Stimulated activated CD4-positive, alpha-beta T cell treated with anti-CD3 and anti-CD28 coated beads, TNF-alpha, amount 100 ng/mL, for 1 hour (primary cell): ENCODE measurements at regions not wholly inside any gene's neighbourhood (a gene's known extent, or its start where the extent isn't known, plus 50 kb on each side); places are given as distances from the start of the nearest gene placed in this dataset.
"Not testable (repeated sequence)": the region's sequence is repeated elsewhere in the genome, so short reads cannot be mapped to it uniquely, and the experiment has no call there.

Experiments used
- DNase-seq, 3 donors: peaks; one replicate each; pipeline ENCODE4 v3.0.0-alpha.2; 2020; ENCODE audit warnings: low read depth in 3 of 3, low spot score in 1 of 3

DNA sequence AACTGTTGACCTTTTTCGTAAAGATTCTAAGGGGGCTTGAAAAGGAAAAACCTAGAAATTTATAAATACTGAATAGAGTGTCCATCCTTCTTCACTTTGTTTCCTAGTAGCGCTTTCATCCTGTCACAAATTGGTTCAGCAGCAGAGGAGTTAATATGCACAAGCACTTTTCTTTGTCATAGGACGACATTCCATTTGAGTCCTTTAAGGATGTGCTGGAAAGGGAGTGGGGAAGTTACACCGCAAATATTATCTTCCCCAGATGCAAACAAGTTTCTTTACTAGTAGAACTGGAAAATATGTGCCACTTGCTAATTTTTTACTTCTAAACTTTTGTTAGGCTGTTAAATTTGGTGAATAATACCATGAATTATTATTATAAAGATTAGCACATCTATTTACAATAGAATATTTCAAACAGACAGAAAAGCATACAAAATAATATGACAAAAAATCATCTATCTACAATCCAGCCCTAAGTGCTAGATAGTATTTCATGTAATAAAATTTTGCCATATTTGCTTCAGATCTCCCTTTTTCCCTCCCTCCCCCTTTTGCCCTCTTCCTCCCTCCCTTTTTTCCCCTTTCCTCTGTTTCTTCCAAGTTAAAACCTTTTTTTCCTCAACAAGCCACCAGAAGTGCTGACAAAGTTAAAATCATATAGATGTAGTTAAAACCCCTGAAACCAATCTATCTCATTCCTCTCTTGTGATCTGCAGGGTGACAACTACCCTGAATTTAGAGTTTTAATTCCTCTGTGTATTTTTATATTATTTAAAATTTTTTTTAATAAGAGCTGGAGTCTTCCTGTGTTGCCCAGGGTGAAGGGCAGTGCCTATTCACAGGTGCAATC, 50.5 kb upstream of the MAP4K3 start:
- no peak for DNase-seq

DNA sequence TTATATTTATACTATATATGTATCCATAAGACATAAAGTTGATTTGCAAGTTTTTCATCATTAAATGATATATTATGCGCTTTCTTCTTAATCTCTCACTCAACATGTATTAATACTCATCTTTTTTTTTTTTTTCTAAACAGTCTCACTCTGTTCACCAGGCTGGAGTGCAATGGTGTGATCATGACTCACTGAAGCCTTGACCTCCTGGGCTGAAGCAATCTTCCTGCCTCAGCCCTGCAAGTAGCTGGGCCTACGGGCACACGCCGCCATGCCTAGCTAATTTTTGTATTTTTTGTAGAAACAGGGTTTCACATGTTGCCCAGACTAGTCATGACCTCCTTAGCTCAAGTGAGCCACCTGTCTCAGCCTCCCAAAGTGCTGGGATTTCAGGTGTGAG, 51.4 kb upstream of the MAP4K3 start:
- DNase-seq, result no peak

DNA sequence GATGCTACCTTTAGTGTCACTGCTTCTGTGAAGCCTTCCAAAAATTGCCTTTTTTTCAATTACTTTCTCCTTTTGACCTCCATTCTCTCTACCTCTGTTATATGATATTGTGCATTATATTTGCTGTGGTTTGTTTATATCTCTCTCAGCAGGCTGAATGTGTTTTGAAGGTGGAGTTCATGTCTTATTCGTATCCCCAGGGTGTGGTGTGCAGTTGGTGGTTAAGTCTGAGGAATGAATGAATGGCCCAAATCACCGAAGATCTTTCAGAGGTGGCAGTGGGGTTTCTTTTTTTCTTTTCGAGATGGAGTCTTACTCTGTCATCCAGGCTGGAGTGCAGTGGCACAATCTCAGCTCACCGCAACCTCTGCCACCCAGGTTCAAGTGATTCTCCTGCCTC, 53.5 kb upstream of the MAP4K3 start:
- DNase-seq, result no peak

DNA sequence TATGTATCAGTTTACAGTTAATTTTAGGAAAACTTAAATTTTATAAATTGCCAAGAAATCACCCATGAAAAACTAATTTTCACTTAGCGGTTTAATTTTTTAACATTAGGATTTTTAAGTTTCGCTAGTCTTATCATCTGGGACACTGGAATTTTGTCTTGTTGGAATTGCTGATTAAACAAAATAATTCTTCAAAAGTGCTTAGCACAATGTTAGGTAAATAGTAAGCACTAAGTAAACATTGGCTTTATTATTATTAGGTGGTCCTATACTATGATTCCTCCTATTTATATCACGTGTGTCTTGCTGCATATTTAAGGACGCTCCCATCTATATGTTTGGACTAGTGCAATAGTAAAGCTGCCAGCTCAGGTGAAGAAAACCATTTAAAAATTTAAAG, 54.6 kb upstream of the MAP4K3 start:
- DNase-seq, result no peak

DNA sequence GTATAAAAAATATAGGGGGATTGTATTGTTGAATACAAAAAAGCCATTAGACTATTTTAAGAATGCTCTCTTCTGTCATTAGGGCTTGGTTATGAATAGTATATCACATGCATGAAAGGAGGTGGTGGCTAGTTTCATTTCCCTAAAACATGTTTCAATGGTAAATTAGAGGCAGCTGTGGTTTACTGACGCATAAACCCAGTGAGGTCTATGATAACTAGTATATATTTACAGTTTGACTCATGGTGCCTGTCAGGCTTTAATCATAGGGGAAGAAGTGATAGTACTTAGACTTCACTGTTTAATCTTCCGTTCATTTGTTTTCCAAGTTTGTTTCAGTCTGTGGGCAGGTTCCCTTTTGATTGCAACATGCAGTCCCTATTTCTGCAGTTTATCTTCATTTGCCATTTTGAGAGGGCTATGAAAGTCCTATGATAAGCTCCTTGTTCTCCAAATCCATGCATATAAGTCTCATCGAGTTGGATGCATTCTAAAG, 55.1 kb upstream of the MAP4K3 start:
- no peak for DNase-seq

DNA sequence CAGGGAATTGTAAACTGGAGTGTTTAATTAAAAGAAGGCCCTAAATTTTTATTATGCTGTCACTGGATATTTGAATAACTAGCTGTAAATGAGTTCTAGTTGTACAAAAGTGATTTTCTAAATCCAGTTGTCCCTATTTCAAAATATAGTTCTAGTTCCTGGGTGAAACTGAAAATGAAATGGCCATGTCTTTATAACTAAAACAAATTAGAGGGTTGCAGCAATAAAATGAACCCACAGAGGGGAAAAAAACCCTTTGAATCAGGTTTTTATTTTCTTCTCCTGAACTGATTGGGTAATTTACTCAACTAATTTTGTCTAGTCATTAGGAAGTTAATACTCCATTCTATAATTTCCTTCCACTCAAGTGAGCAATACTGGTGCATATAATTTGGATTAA, 55.6 kb upstream of the MAP4K3 start:
- DNase-seq, result no peak

DNA sequence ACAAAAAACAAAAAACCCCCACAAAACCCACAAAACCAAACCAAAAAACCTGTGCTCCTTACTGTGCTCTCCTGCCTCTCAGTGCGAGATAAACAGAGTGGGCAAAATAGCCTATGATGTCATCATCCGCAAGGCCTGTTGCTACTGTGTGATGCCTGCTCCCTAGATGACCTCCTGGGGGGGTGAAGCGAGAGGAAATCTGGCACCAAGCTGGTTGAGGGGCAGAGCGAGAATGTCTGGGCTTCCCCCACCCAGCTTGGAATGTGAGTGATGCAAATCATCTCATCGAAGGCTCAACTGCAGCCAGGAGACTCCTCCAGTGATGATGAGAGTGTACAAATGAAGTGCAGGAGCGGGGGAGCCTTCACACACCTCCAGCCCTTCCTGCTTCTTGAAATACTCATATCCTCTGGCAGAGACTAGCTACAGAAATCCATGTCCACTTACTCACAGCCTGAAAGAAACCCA, 57.7 kb upstream of the MAP4K3 start:
- DNase-seq, result no peak

DNA sequence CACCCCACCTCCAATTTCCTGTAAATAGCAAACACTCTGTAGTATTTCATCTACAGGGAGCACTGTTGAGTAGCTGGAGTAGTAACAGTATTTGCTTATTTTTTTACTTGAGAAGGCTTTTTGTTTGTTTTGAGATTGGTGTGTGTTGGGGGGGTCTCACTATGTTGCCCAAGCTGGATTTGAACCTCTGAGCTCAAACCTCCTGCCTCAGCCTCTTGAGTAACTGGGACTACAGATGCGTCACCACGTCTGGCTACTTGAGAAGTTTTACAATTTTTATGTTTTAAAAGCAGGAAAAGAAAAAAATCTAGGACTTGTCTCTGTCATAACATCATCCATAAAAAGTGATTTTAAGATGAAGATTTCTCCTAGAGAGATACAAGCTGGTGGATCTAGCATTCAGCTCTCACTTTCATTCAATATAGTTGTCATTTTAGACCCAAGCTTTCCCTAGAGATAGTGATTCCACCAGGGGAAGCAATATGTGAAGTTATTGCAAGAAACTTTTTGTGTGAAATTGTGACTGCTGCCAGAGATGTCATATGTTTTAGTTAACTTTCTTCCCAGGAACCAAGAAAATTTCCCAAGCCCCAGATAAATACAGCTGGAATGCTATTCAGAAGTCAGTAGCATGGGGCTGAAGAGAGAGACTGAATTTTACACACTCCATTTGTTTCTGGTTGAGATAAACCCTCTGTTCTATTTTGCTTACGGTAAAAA, 60.2 kb upstream of the MAP4K3 start:
- no peak for DNase-seq

DNA sequence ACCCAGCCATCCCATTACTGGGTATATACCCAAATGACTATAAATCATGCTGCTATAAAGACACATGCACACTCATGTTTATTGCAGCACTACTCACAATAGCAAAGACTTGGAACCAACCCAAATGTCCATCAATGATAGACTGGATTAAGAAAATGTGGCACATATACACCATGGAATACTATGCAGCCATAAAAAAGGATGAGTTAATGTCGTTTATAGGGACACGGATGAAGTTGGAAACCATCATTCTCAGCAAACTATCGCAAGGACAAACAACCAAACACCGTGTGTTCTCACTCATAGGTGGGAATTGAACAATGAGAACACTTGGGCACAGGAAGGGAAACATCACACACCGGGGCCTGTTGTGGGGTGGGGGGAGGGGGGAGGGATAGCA, 61.1 kb upstream of the MAP4K3 start:
- not testable (repeated sequence) for DNase-seq

DNA sequence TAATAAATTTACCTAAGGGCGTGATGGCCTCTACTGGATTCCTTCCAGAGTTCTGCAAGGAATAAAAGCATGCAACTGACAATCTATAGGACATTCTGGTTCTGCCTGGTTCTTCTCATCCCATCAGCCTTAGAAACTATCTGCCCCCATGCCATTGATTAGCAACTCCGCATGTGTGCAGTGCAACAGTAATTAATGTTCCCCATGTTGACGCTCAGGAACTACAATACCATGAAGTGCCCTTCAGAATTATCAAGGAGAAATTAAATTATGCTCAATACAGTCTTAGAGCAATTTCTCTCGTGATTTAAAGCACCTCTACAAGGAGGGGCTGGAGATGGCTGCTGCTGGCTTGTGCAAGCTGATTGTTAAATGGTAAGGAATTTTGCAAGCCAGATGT, 61.7 kb upstream of the MAP4K3 start:
- no peak for DNase-seq

DNA sequence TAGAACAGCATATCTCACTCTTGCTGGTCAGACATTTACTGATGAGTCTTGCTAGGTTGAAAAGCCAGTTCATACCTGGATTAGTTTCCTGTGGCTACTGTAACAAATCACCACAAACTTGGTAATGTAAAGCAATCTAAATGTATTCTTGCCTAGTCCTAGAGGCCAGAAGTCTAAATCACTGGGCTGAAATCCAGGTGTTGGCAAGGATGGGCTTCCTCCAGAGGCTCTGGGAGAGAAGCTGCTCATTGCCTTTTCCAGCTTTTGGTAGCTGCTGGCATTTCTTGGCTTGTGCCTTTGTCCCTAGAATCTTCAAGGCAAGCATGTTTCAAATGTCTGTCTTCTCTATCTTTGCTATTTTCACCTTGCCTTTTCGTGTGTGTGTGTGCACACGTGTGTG, 62.3 kb upstream of the MAP4K3 start:
- DNase-seq, result no peak

DNA sequence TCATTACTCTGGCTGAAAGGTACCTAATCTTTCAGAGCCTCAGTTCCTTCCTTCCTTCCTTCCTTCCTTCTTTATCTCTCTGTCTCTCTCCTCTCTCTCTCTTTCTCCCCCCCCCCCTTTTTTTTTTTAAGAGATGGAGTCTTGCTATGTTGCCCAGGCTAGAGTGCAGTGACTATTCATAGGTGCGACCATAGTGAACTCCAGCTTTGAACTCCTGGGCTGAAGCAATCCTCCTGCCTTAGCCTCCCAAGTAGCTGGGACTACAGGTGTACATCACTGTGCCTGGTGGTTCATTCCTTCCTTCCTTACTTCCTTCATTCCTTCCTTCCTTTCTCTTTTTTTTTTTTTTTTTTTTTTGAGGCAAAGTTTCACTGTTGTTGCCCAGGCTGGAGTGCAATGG, 64.3 kb upstream of the MAP4K3 start:
- DNase-seq, result no peak

DNA sequence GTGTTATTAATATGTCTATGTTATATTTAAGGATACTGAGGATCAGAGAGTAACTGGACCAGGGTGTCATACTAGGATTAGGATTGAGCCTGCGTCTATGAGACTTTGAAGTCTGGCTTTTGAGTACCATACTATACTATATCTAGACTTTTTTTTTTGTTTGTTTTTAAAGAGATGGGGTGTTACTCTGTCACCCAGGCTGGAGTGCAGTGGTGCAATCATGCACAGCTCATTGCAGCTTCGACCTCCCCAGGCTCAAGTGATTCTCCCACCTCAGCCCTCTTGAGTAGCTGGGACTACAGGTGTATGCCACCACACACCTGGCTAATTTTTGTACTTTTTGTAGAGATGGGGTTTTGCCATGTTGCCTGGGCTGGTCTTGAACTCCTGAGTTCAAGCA, 66.2 kb upstream of the MAP4K3 start:
- DNase-seq, result no peak

DNA sequence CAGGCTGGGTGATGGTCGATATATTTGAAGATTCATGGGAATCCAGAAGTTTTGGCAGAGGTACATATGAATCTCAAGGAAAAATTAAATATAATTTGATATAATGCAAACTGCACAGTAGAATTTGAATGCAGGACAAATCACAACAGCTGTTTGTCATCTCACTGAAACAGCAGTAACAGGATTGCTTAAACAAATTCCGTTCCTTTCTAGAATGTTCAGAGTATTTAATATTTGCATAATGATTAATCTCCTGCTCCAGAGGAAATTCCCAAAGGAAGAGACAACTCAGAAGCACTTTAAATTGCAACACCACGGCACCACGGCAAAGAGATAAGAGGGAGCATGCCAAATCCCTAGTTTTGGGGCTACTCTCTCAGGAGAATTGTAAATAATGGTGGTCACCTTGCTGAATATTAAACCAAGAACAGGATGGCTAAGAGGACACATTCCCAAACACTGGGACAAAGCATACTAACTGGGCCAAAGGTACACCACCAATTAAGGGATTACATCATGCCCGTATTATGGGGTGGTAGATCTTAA, 67.8 kb upstream of the MAP4K3 start:
- DNase-seq, result no peak

DNA sequence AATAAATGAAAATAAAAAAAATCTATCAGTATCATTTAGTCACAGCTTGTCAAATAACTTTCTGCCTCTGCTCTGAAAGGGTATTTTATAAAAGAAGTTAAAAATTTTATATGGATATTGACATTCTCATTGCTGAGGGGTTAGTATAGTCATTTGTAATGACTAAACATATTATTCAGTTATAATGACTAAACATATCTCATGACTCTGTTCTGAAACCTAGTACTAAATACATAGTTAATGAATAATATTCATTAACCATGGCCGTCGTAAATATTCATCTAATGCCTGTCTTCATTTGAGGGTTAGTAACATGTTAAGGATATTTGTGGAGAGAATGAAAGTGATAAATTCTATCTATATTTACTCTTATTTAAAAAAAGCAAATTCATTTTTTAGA, 69.1 kb upstream of the MAP4K3 start:
- DNase-seq, result no peak

DNA sequence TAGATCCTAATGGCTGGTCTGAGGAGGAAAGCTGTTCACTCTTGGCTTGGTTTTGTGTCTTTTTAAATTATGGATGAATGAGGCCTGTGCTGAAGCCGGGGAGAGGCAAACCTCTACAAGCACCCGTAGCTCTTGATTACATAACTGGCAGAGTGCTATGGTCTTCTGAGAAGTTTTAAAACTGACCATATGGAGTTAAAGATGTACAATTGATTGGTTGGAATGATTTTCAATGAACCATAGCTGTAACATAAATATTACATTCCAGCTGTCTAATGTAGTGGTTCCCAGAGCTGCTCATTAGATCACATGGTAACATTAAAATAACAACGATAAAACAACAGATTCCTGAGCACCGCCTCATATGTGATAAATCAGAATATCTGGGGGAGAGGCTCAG, 71.1 kb upstream of the MAP4K3 start:
- DNase-seq, result no peak

DNA sequence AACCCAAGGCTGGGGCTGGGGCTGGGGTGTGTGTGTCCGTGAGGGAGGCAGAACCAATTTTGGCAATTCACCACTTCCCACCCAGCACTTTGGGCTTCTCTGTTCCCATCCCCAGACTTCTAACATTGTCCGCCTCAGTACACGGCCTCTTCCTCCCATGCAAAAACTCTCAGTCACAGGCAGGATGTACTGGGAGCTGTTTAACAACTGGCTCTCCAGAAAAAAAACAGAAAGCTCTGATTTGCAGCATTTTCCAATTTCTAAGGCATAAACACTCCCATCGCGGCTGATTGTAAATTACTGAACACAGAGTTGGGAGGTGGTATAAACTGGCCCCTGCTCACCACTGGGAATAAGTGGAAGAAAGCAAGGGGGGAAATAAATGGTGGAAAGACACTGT, 73.1 kb upstream of the MAP4K3 start:
- DNase-seq, result no peak

DNA sequence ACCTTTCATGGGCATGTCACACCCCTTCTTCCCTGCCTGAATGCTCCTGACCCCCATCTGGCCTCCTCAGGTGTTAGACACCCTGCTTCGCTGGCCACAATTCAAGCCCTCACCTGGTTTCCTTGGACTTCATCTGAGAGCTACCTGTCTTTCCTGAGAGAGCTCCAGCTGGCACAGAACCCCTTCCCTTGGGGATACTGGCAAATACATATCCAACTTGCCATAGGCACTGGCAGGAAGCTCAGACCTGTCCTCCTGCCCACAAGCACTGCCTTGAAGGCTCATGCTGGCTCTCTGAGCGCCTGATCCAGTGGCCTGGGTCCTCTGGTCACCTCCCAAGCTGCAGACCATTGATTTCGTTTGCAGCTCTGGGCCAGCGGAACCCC, 74.1 kb upstream of the MAP4K3 start:
- DNase-seq, result no peak

DNA sequence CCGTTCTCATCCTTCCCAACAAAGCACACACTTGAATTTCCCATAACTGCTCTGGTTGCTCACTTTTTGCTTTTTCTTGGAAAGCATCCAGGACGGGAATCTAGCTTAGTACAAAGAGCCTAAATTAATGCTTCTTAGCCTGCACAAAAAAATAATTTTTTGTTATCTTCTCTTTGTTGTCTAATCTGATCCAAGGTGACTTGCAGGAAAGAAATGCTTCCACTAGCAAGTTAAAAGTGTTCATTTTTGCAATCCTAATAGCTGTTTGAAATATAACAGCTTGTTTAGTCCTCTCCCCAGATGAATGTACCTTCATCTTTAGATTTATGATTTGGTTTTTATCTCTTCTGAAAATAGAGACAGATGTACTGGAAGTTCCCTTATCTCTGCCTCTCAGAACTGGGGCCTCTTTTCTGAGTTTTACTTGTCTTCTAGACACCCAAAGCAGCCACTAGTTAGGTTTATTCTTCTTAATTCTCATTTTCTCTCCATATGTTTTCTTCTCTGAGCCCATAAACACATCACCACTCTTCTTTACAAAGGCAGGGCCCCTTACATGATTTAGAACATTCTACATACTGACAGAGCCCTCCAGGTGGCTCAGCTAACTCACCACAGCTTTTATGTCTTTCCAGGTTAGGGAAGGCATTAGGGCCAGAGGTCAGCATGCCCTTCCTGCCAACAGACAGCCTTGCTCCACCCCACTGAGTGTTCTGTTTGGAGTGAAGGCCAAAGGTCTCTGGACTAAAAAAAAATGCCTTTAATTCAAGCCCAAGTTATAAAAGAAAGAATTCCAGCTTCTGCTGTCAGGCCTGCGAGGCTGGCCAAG, 74.7 kb upstream of the MAP4K3 start:
- no peak for DNase-seq

DNA sequence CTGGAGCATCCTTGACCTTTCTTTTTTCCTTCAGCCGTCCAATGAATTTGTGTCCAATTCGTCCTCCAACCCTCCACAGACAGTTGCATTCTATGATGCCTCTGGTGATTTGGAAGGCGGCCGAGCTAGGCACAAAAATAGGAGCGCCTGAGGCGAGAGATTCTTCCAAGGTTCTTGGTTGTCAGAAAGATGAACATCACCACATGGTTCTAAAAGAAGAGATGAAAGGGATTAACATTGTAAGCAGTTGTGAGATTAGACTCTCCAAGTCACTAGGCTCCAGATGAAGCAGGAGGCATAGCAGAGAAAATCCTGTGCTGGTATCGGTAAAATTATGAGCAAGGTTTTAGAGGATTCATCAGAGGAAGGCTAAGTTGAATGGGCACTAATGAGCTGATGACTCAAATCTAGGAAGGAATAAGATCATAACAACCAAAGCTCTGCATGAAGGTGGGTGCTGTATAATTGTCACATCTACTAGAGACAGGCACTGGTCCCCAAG, 75.4 kb upstream of the MAP4K3 start:
- DNase-seq, result no peak

DNA sequence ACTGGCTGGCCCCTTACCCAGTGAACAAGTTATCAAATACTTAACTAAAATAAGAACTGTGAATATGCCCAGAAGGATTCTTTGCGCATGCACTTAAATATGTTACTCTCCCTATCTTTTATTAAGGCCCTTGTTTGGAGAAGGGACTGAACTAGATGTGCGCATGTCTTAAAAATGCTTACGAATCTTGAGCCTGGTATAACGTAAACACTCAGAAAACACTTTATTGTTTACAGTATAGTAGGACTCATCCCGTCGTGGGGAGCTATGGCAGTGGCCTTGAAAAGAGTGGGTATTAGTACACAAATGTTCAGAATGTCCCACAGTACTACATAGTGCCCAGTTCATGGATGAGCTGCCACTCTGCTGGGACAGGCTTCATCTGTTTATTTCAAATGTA, 75.9 kb upstream of the MAP4K3 start:
- no peak for DNase-seq
